Mesothelial cell of epicardium (in vitro differentiated cells): ENCODE measurements at regions not wholly inside any gene's neighbourhood (a gene's known extent, or its start where the extent isn't known, plus 50 kb on each side); places are given as distances from the start of the nearest gene placed in this dataset.
A peak's percentile ranks its signal among the peaks of the same experiment; 100 is the strongest.

Experiments used
- DNase-seq, 2 experiments: peaks; one replicate each; pipeline ENCODE4 v3.0.0; 2021; ENCODE audit warnings: low spot score in 2 of 2; ENCODE audit not compliant: unreplicated experiment in 2 of 2
- H3K27ac Mint-ChIP-seq: 2 replicates; pipeline ENCODE4 v1.8.0; 2021; ENCODE audit warnings: mixed read lengths
- H3K27me3 Mint-ChIP-seq: 2 replicates; pipeline ENCODE4 v1.8.0; 2021; ENCODE audit warnings: low read depth, mixed read lengths
- H3K36me3 Mint-ChIP-seq: 2 replicates; pipeline ENCODE4 v1.8.0; 2021; ENCODE audit warnings: mixed read lengths
- H3K4me1 Mint-ChIP-seq: 2 replicates; pipeline ENCODE4 v1.8.0; 2021; ENCODE audit warnings: mixed read lengths
- H3K4me3 Mint-ChIP-seq: 2 replicates; pipeline ENCODE4 v1.8.0; 2021; ENCODE audit warnings: mild to moderate bottlenecking, moderate library complexity, mixed read lengths
- H3K9me3 Mint-ChIP-seq: 2 replicates; pipeline ENCODE4 v1.8.0; 2021; ENCODE audit warnings: mixed read lengths
- TF ChIP-seq, protein P1 (sequence below): fragments of 200-600 bp; sonication (generic); IDR thresholded peaks from one replicate; pipeline ENCODE4 v1.5.0; 2021; ENCODE audit warnings: antibody characterized with exemption; ENCODE audit not compliant: unreplicated experiment

DNA sequence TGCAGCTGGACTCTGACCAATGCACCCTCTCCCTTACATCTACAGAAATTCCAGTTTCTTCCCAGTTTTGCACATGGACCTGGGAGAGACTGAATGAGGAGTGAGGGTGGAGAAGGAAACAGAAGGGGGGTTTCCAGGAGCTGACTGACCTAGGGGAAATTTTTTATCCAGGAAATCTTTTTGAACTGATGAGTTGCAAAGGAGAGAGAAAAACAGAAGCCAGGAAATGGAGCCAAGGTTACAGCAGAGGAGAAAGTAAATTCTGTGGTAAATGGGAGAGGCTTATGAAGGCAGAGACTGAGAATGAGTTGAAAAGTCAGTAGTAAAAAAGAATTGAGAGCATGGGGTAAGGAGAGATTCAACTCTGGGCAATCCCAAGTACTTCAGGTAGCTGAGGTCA lies 192.8 kb downstream of the SMIM20 start:
- peak overlapping the region; percentile 66 for H3K27ac Mint-ChIP-seq
- peaks cover 18% of the 10 kb centered on the region for H3K4me1 Mint-ChIP-seq
- no peaks in the 10 kb centered on the region for H3K27me3 Mint-ChIP-seq
- DNase-seq = no peak
- H3K4me3 Mint-ChIP-seq = no peak overlapping the region
- TF ChIP-seq, protein P1, sequence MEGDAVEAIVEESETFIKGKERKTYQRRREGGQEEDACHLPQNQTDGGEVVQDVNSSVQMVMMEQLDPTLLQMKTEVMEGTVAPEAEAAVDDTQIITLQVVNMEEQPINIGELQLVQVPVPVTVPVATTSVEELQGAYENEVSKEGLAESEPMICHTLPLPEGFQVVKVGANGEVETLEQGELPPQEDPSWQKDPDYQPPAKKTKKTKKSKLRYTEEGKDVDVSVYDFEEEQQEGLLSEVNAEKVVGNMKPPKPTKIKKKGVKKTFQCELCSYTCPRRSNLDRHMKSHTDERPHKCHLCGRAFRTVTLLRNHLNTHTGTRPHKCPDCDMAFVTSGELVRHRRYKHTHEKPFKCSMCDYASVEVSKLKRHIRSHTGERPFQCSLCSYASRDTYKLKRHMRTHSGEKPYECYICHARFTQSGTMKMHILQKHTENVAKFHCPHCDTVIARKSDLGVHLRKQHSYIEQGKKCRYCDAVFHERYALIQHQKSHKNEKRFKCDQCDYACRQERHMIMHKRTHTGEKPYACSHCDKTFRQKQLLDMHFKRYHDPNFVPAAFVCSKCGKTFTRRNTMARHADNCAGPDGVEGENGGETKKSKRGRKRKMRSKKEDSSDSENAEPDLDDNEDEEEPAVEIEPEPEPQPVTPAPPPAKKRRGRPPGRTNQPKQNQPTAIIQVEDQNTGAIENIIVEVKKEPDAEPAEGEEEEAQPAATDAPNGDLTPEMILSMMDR = no peak
- no peaks in the 10 kb centered on the region for H3K36me3 Mint-ChIP-seq
- peaks cover 5% of the 10 kb centered on the region for H3K9me3 Mint-ChIP-seq

DNA sequence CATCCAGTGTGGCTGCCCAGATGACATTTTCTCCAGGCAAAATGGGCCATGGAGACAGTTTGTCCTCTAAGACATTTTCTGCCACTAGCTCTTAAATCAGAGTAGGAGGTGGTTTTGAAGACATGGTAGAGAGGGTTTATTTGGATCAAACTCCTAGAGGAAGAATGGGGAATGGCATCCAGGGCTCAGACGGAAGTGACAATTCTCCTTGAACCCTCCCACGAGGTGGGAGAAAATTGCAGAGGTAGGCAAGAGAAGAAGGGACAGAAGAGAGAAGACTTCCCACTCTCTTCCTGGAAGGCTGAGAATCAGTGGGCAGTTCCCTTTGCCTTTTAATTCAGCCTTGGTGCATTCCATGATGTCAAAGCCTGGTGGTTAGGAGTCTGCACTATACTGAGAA lies 194.0 kb downstream of the SMIM20 start:
- DNase-seq = no peak
- Mint-ChIP-seq H3K27ac (no peak overlapping the region), H3K36me3 (no peaks in the 10 kb centered on the region), H3K4me3 (no peak overlapping the region), H3K9me3 (peaks cover 14% of the 10 kb centered on the region), H3K27me3 (no peaks in the 10 kb centered on the region), H3K4me1 (peaks cover 18% of the 10 kb centered on the region)
- TF ChIP-seq, protein P1 = peak; percentile 39

DNA sequence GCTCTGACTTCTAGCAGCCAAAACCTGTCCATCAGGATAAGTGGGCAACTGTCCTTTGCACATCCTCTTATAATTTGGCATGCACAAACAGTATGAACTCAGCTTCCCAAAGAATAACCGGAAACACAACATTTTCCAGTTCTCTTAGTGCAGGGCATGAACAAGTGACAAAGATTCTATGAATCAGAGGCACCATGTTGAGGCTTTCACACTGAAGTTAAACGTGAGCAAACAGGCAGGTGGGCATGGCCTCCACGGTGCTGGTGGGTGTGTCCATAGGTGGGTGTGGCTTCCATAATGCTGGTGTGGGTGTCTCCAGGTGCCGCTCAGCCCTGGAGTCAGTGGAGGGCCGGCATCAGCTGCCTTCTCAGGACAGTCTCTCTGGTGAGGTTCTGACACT lies 196.5 kb downstream of the SMIM20 start:
- Mint-ChIP-seq H3K27ac (no peak overlapping the region), H3K27me3 (no peaks in the 10 kb centered on the region), H3K9me3 (peaks cover 26% of the 10 kb centered on the region), H3K4me1 (peaks cover 17% of the 10 kb centered on the region), H3K4me3 (no peak overlapping the region), H3K36me3 (no peaks in the 10 kb centered on the region)
- TF ChIP-seq, protein P1 = no peak
- DNase-seq = no peak

DNA sequence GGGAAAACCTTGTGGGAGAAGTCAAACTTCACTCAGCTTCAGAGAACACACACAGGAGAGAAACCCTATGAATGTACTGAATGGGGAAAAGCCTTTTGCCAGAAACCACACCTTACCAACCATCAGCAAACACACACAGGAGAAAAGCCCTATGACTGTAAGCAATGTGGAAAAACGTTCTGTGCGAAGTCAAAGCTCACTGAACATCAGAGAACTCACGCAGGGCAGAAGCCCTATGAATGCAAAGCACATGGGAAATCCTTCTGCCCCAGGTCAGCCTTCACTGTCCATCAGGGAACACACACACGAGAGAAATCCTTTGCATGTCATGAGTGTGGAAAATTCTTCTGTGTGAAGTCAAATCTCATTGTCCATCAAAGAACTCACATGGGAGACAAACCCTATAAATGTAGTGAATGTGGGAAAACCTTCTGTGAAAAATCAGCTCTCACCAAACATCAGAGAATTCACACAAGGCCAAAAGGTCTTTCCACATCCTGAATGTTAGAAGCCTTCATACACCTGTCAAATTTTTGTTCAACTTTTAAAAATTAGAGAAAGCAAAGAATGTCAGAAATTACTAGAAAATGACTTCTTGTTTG lies 199.4 kb downstream of the SMIM20 start:
- H3K27ac Mint-ChIP-seq = no peak overlapping the region
- H3K9me3 Mint-ChIP-seq = peaks cover 26% of the 10 kb centered on the region
- peaks cover 13% of the 10 kb centered on the region for H3K27me3 Mint-ChIP-seq
- DNase-seq = no peak
- H3K4me1 Mint-ChIP-seq = peaks cover 5% of the 10 kb centered on the region
- no peaks in the 10 kb centered on the region for H3K36me3 Mint-ChIP-seq
- TF ChIP-seq, protein P1 = no peak
- no peak overlapping the region for H3K4me3 Mint-ChIP-seq

DNA sequence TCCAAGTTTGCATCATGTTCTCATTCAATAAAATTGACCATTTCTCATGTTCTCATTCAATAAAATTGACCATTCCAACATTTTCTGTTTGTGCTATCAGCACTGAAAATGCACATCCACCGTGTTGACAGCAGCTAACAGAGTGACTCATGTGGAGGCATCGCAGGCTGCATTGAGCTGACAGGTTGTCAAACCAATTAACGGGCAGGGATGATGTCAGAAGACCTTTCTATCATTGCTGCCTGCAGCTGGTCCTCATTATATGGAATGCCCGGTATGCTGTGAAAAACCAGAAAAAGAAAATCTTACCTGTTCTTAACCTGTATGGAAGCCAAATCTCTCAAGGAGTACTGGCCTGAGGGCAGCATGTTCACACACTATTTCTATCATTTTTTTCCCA lies 202.0 kb downstream of the SMIM20 start:
- Mint-ChIP-seq H3K4me1 (peaks cover 8% of the 10 kb centered on the region), H3K27me3 (peaks cover 13% of the 10 kb centered on the region)
- TF ChIP-seq, protein P1 = no peak

More for the DNA sequence above, 202.0 kb downstream of the SMIM20 start:
- Mint-ChIP-seq H3K4me3 (no peak overlapping the region), H3K36me3 (no peaks in the 10 kb centered on the region), H3K9me3 (peaks cover 26% of the 10 kb centered on the region), H3K27ac (peak overlapping the region; percentile 21)
- no peak for DNase-seq
